Neural cell (in vitro differentiated cells): ENCODE measurements at regions not wholly inside any gene's neighbourhood (a gene's known extent, or its start where the extent isn't known, plus 50 kb on each side); places are given as distances from the start of the nearest gene placed in this dataset.
"Not testable (repeated sequence)": the region's sequence is repeated elsewhere in the genome, so short reads cannot be mapped to it uniquely, and the experiment has no call there.

ENCODE experiments used
- H2AFZ ChIP-seq: fragments of 200-600, 300-800 bp; sonication (generic), shearing (Covaris generic); 2 replicates; pipeline ENCODE4 v1.6.0; 2014; ENCODE audit warnings: low read depth, mild to moderate bottlenecking, antibody characterized with exemption, low read length, moderate library complexity
- H3F3A ChIP-seq: fragments of 200-600 bp; shearing (Covaris generic); 2 replicates; pipeline ENCODE4 v1.6.1; 2016; ENCODE audit warnings: mild to moderate bottlenecking, moderate library complexity, mixed read lengths, antibody characterized with exemption, low read length; ENCODE audit not compliant: insufficient read depth, poor library complexity, severe bottlenecking
- H3K27ac ChIP-seq: fragments of 200-600, 300-800 bp; sonication (generic), shearing (Covaris generic); 2 replicates; pipeline ENCODE4 v1.5.1; 2014; ENCODE audit warnings: mild to moderate bottlenecking, low read length, moderate library complexity
- H3K27me3 ChIP-seq: fragments of 300-800, 200-600 bp; sonication (generic), shearing (Covaris generic); 2 replicates; pipeline ENCODE4 v1.6.0; 2014; ENCODE audit warnings: mild to moderate bottlenecking, low read depth, low read length, moderate library complexity; ENCODE audit not compliant: insufficient read depth
- H3K36me3 ChIP-seq: fragments of 300-800, 200-600 bp; sonication (generic), shearing (Covaris generic); 2 replicates; pipeline ENCODE4 v1.5.1; 2014; ENCODE audit warnings: mild to moderate bottlenecking, antibody characterized with exemption, low read length, moderate library complexity; ENCODE audit not compliant: insufficient read depth
- H3K4me2 ChIP-seq: fragments of 300-800, 200-600 bp; sonication (generic), shearing (Covaris generic); 2 replicates; pipeline ENCODE4 v1.6.0; 2014; ENCODE audit warnings: mild to moderate bottlenecking, low read length
- H3K4me3 ChIP-seq: fragments of 300-800, 200-600 bp; sonication (generic), shearing (Covaris generic); 2 replicates; pipeline ENCODE4 v1.5.1; 2014; ENCODE audit warnings: mild to moderate bottlenecking, low read length, moderate library complexity
- H3K79me2 ChIP-seq: fragments of 200-600 bp; shearing (Covaris generic); replicated peaks from 2 replicates; pipeline ENCODE4 v1.6.0; 2014; ENCODE audit warnings: mild to moderate bottlenecking, low read length, moderate library complexity; ENCODE audit not compliant: insufficient read depth
- H3K9ac ChIP-seq: fragments of 300-800, 200-600 bp; sonication (generic), shearing (Covaris generic); 2 replicates; pipeline ENCODE4 v1.6.1; 2016; ENCODE audit warnings: mild to moderate bottlenecking, low read length, mixed read lengths
- H3K9me2 ChIP-seq: fragments of 200-600 bp; shearing (Covaris generic); 2 replicates; pipeline ENCODE4 v1.6.1; 2016; ENCODE audit warnings: mild to moderate bottlenecking, low read length, mixed read lengths; ENCODE audit not compliant: insufficient read depth
- H3K9me3 ChIP-seq: fragments of 200-600, 300-800 bp; sonication (generic), shearing (Covaris generic); 2 replicates; pipeline ENCODE4 v1.6.1; 2016; ENCODE audit warnings: mild to moderate bottlenecking, mixed run types, low read length, moderate library complexity, mixed read lengths
- H4K20me1 ChIP-seq: fragments of 200-600 bp; shearing (Covaris generic); 2 replicates; pipeline ENCODE4 v1.6.1; 2016; ENCODE audit warnings: mild to moderate bottlenecking, mixed run types; ENCODE audit not compliant: insufficient read depth
- EP300 ChIP-seq: fragments of 450-650 bp; conservative IDR thresholded peaks from 2 replicates; pipeline ENCODE4 v1.6.1; 2014; ENCODE audit warnings: antibody characterized with exemption, mild to moderate bottlenecking, moderate library complexity; ENCODE audit not compliant: poor library complexity, severe bottlenecking
- EZH2 ChIP-seq: fragments of 200-600, 300-800 bp; shearing (Covaris generic), sonication (generic); IDR thresholded peaks from 2 replicates; pipeline ENCODE4 v1.6.1; 2014; ENCODE audit warnings: antibody characterized with exemption, low read length, borderline replicate concordance, mild to moderate bottlenecking; ENCODE audit not compliant: insufficient read depth, poor library complexity, severe bottlenecking
- MXI1 ChIP-seq: fragments of 450-650 bp; conservative IDR thresholded peaks from 2 replicates; pipeline ENCODE4 v1.6.1; 2014; ENCODE audit warnings: antibody characterized with exemption, mild to moderate bottlenecking; ENCODE audit not compliant: poor library complexity, severe bottlenecking
- POLR2AphosphoS5 ChIP-seq: IDR thresholded peaks from 2 replicates; pipeline ENCODE4 v1.6.1; 2012
- RAD21 ChIP-seq: fragments of 450-650 bp; conservative IDR thresholded peaks from 2 replicates; pipeline ENCODE4 v1.6.1; 2014; ENCODE audit warnings: antibody characterized with exemption, mild to moderate bottlenecking, moderate library complexity
- SMC3 ChIP-seq: fragments of 450-650 bp; conservative IDR thresholded peaks from 2 replicates; pipeline ENCODE4 v1.6.1; 2014; ENCODE audit warnings: antibody characterized with exemption, mild to moderate bottlenecking, moderate library complexity; ENCODE audit not compliant: poor library complexity
- TAF1 ChIP-seq: IDR thresholded peaks from 2 replicates; pipeline ENCODE4 v1.6.1; 2012; ENCODE audit warnings: low read depth
- TF ChIP-seq, protein P1 (sequence below): fragments of 450-650 bp; IDR thresholded peaks from 2 replicates; pipeline ENCODE4 v1.5.1; 2014; ENCODE audit warnings: antibody characterized with exemption, mild to moderate bottlenecking, moderate library complexity; ENCODE audit not compliant: poor library complexity, severe bottlenecking
- TF ChIP-seq, protein P2 (sequence below): IDR thresholded peaks from 2 replicates; pipeline ENCODE4 v1.6.1; 2012; ENCODE audit warnings: borderline replicate concordance

DNA sequence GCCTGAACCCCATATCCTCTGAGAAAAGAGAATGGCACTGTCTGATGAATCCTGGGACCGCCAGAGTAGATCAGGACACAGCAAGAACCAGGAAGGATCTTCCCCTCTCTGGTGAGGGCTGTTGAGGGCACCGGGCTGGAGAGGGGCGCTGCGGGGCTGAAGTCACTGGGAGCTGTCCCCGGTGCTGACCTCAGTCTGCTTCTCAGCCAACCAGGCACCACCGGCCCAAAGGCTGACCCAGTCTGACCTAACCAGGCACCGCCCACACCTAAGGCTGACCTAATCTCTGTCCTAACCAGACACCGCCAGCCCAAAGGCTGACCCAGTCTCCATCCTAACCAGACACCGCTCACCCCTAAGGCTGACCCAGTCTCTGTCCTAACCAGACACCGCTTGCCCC lies 82.8 kb downstream of the CPZ start:
- Histone ChIP-seq H3K4me3 (no peak overlapping the region), H4K20me1 (no peaks in the 10 kb centered on the region), H3K4me2 (no peak overlapping the region), H2AFZ (no peak overlapping the region), H3F3A (no peaks in the 10 kb centered on the region), H3K27me3 (peaks cover 10% of the 10 kb centered on the region), H3K79me2 (no peaks in the 10 kb centered on the region), H3K27ac (no peak overlapping the region), H3K9me3 (no peaks in the 10 kb centered on the region), H3K36me3 (no peaks in the 10 kb centered on the region), H3K9me2 (no peaks in the 10 kb centered on the region), H3K9ac (no peak overlapping the region)
- TF ChIP-seq SMC3 (no peak), POLR2AphosphoS5 (no peak), EZH2 (no peak), TAF1 (no peak), RAD21 (no peak), EP300 (no peak), MXI1 (no peak)
- TF ChIP-seq, protein P1, sequence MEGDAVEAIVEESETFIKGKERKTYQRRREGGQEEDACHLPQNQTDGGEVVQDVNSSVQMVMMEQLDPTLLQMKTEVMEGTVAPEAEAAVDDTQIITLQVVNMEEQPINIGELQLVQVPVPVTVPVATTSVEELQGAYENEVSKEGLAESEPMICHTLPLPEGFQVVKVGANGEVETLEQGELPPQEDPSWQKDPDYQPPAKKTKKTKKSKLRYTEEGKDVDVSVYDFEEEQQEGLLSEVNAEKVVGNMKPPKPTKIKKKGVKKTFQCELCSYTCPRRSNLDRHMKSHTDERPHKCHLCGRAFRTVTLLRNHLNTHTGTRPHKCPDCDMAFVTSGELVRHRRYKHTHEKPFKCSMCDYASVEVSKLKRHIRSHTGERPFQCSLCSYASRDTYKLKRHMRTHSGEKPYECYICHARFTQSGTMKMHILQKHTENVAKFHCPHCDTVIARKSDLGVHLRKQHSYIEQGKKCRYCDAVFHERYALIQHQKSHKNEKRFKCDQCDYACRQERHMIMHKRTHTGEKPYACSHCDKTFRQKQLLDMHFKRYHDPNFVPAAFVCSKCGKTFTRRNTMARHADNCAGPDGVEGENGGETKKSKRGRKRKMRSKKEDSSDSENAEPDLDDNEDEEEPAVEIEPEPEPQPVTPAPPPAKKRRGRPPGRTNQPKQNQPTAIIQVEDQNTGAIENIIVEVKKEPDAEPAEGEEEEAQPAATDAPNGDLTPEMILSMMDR: no peak
- TF ChIP-seq, protein P2, sequence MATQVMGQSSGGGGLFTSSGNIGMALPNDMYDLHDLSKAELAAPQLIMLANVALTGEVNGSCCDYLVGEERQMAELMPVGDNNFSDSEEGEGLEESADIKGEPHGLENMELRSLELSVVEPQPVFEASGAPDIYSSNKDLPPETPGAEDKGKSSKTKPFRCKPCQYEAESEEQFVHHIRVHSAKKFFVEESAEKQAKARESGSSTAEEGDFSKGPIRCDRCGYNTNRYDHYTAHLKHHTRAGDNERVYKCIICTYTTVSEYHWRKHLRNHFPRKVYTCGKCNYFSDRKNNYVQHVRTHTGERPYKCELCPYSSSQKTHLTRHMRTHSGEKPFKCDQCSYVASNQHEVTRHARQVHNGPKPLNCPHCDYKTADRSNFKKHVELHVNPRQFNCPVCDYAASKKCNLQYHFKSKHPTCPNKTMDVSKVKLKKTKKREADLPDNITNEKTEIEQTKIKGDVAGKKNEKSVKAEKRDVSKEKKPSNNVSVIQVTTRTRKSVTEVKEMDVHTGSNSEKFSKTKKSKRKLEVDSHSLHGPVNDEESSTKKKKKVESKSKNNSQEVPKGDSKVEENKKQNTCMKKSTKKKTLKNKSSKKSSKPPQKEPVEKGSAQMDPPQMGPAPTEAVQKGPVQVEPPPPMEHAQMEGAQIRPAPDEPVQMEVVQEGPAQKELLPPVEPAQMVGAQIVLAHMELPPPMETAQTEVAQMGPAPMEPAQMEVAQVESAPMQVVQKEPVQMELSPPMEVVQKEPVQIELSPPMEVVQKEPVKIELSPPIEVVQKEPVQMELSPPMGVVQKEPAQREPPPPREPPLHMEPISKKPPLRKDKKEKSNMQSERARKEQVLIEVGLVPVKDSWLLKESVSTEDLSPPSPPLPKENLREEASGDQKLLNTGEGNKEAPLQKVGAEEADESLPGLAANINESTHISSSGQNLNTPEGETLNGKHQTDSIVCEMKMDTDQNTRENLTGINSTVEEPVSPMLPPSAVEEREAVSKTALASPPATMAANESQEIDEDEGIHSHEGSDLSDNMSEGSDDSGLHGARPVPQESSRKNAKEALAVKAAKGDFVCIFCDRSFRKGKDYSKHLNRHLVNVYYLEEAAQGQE: no peak

GRCh38 chr4:8674311-8674885 lies 81.8 kb downstream of the CPZ start:
- peaks cover 10% of the 10 kb centered on the region for H3K27me3 ChIP-seq
- H3F3A ChIP-seq: no peaks in the 10 kb centered on the region
- H3K9me2 ChIP-seq: no peaks in the 10 kb centered on the region
- TF ChIP-seq MXI1 (no peak), POLR2AphosphoS5 (no peak), EZH2 (no peak)
- no peak overlapping the region for H2AFZ ChIP-seq
- H3K4me3 ChIP-seq: no peak overlapping the region
- H3K36me3 ChIP-seq: no peaks in the 10 kb centered on the region
- no peaks in the 10 kb centered on the region for H3K79me2 ChIP-seq
- no peak overlapping the region for H3K9ac ChIP-seq
- H3K9me3 ChIP-seq: no peaks in the 10 kb centered on the region
- H3K27ac ChIP-seq: no peak overlapping the region
- H3K4me2 ChIP-seq: no peak overlapping the region
- no peaks in the 10 kb centered on the region for H4K20me1 ChIP-seq

- not testable (repeated sequence) for H3K79me2 ChIP-seq, H3K4me3 ChIP-seq, H3K9me2 ChIP-seq, H3K27ac ChIP-seq, H3K4me2 ChIP-seq, H3K36me3 ChIP-seq, H3K9ac ChIP-seq, H3F3A ChIP-seq, H3K9me3 ChIP-seq, H4K20me1 ChIP-seq, H2AFZ ChIP-seq
- peaks cover 10% of the 10 kb centered on the region for H3K27me3 ChIP-seq
Measured at GRCh38 chr4:8673106-8673505, 80.5 kb downstream of the CPZ start.
